OCI-LY3 (cell line): ENCODE measurements at regions not wholly inside any gene's neighbourhood (a gene's known extent, or its start where the extent isn't known, plus 50 kb on each side); places are given as distances from the start of the nearest gene placed in this dataset.
"Not testable (repeated sequence)": the region's sequence is repeated elsewhere in the genome, so short reads cannot be mapped to it uniquely, and the experiment has no call there.

Source experiments
- CTCF ChIP-seq: fragments of 200-600, 300-600 bp; sonication (generic); IDR thresholded peaks from 2 replicates; pipeline ENCODE4 v1.5.1; 2014; ENCODE audit warnings: antibody characterized with exemption, low read length, low read depth
- EZH2phosphoT487 ChIP-seq: fragments of 200-600 bp; shearing (Covaris generic); IDR thresholded peaks from 2 replicates; pipeline ENCODE4 v1.6.1; 2018; ENCODE audit warnings: antibody characterized with exemption, mixed run types, low read depth

- not testable (repeated sequence) for TF ChIP-seq CTCF, EZH2phosphoT487
These were observed 378.2 kb upstream of the SMIM30 start for GRCh38 chr7:113496586-113496985.
